NT2/D1 (cell line): ENCODE measurements at regions not wholly inside any gene's neighbourhood (a gene's known extent, or its start where the extent isn't known, plus 50 kb on each side); places are given as distances from the start of the nearest gene placed in this dataset.

ENCODE experiments used
- SUZ12 ChIP-seq: IDR thresholded peaks from 2 replicates; pipeline ENCODE4 v1.6.1; 2011; ENCODE audit not compliant: insufficient read length, insufficient read depth; ENCODE audit errors: extremely low read depth
- ZNF274 ChIP-seq: IDR thresholded peaks from 2 replicates; pipeline ENCODE4 v1.6.1; 2011; ENCODE audit warnings: mild to moderate bottlenecking, low read depth, low read length

DNA sequence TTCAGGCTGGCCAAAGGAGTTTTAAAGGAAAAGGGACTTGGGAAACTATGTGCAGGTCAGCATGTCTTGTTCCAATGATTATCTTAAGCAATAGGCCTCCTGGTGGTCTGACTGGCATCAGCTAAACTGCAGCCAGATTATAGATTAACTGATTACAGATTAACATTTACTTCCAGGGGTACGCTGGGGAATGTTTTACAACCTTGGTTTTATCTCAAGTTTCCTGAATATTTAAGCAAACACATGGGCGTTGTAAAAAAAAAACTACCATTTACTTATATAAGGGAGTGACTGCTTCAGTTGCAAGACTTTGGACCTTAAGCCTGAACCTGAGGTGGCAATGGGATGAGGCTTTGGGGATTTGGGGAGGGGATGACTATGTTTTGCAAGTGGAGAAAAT, 600.6 kb upstream of the B3GALT2 start:
- TF ChIP-seq ZNF274 (no peak), SUZ12 (no peak)
